SKM-1 (cell line): ENCODE measurements at regions not wholly inside any gene's neighbourhood (a gene's known extent, or its start where the extent isn't known, plus 50 kb on each side); places are given as distances from the start of the nearest gene placed in this dataset.

Source experiments
- DNase-seq: peaks from one replicate; lab custom pipeline; 2025; ENCODE audit not compliant: unreplicated experiment; lab: John Stamatoyannopoulos, UW

GRCh38 chr12:65761301-65761700, 63.0 kb upstream of the HMGA2 start:
- DNase-seq, result no peak

GRCh38 chr12:65764325-65764724, 60.0 kb upstream of the HMGA2 start:
- no peak for DNase-seq

GRCh38 chr12:65765436-65765813, 58.9 kb upstream of the HMGA2 start:
- DNase-seq, result no peak

- no peak for DNase-seq
Measured at GRCh38 chr12:65769880-65770279, 54.4 kb upstream of the HMGA2 start.
